ENCODE measurements at regions not wholly inside any gene's neighbourhood (a gene's known extent, or its start where the extent isn't known, plus 50 kb on each side); places are given as distances from the start of the nearest gene placed in this dataset.

GRCh38 chr2:180337136-180337535 lies 330.0 kb upstream of the CWC22 start:
- TF ChIP-seq CTCF (conservative IDR thresholded peaks at IDR 0.05) = no peak
- no peak for TF ChIP-seq ZFX (IDR thresholded peaks at IDR 0.05)

All from C4-2B (cell line).